Transverse colon (tissue), 4 donors: ENCODE measurements at regions not wholly inside any gene's neighbourhood (a gene's known extent, or its start where the extent isn't known, plus 50 kb on each side); places are given as distances from the start of the nearest gene placed in this dataset.

Experiments used
- DNase-seq: peaks from one replicate; pipeline ENCODE4 v3.0.0-alpha.2; 2019
- H3K27ac ChIP-seq, 4 donors: fragments of 200-600 bp; sonication (generic); 2 replicates each; pipeline ENCODE4 v1.5.1; 2016 to 2018; ENCODE audit warnings: inconsistent platforms in 4 of 4
- H3K27me3 ChIP-seq: fragments of 200-600 bp; sonication (generic); 2 replicates; pipeline ENCODE4 v1.5.1; 2017; ENCODE audit warnings: inconsistent platforms
- H3K36me3 ChIP-seq, 4 donors: fragments of 200-600 bp; sonication (generic); 2 replicates each; pipeline ENCODE4 v1.5.1; 2017 to 2019; ENCODE audit warnings: inconsistent platforms in 4 of 4
- H3K4me1 ChIP-seq, 4 donors: fragments of 200-600 bp; sonication (generic); 2 replicates each; pipeline ENCODE4 v1.5.1; 2017 to 2020; ENCODE audit warnings: inconsistent platforms in 4 of 4
- H3K4me3 ChIP-seq, 4 donors: fragments of 200-600 bp; sonication (generic); 1 replicate in 1 of 4; 2 replicates in 3 of 4; pipeline versions ENCODE4 v1.5.1 to v1.6.1; 2017 to 2019; ENCODE audit warnings: inconsistent platforms in 4 of 4
- H3K9me3 ChIP-seq, 2 donors: fragments of 200-600 bp; sonication (generic); 2 replicates each; pipeline ENCODE4 v1.5.1; 2017 to 2019; ENCODE audit warnings: inconsistent platforms in 2 of 2
- EP300 ChIP-seq: sonication (generic); formaldehyde crosslinking; IDR thresholded peaks from one replicate; pipeline ENCODE4 v1.6.1; 2017; ENCODE audit warnings: antibody characterized with exemption, low read depth
- POLR2A ChIP-seq: fragments of 450-650 bp; IDR thresholded peaks from one replicate; pipeline ENCODE4 v1.6.1; 2016; ENCODE audit warnings: antibody characterized with exemption, mild to moderate bottlenecking, moderate library complexity
- POLR2AphosphoS5 ChIP-seq, 3 donors: sonication (generic); formaldehyde crosslinking; IDR thresholded peaks; one replicate each; pipeline ENCODE4 v1.6.1; 2016; ENCODE audit warnings: antibody characterized with exemption in 3 of 3
- WGBS, 2 donors: methylation state at CpG; one replicate each; pipeline ENCODE4 v1.1.5; 2018; ENCODE audit warnings: low coverage in 1 of 2; 5-methylcytosine and 5-hydroxymethylcytosine counted together
- in situ Hi-C, 4 donors: fragments of 200-750 bp; cut with MboI; loops; one replicate each; pipeline versions ENCODE4 v1.15.0 to v1.15.1; 2017; ENCODE audit warnings: low sequenced_read_pairs in 3 of 4, low pct_ligation_motif_present in 1 of 4, low pct_unique_long_range_greater_than_20kb in 1 of 4
- intact Hi-C: fragments of 100-400 bp; cut with DNase I; formaldehyde crosslinking; loops from one replicate; pipeline ENCODE4 v1.15.1; 2023; ENCODE audit warnings: low total_unique reads
- TF ChIP-seq, protein P1 (sequence below), 5 experiments: fragments of 200-600 bp in 3 of 5; fragments of 450-650 bp in 2 of 5; sonication (generic) in 3 of 5; IDR thresholded peaks; 1 replicate in 2 of 5; 2 replicates in 3 of 5; pipeline ENCODE4 v1.5.1; 2016 to 2017; ENCODE audit warnings: antibody characterized with exemption in 5 of 5, inconsistent platforms in 3 of 5, mild to moderate bottlenecking in 2 of 5, moderate library complexity in 1 of 5

DNA sequence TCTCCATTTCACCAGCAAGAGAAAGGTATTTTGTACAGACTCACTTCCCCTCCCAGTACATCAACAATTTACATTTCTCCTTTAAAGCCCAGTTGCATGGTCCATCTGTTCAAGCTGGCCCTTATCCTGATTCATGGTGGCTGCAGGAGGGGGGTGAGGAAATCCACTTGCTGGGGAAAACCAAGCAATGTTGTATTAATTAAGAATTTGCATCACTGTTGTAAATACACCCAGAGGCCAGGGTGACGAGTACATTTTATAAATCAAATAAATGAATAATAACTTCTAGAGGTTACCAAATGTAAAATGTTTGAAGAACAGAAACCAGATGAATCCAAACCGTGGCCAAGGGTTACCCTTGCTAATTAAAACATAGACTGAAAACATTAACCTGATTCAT is 395.9 kb upstream of the INTU start:
- Histone ChIP-seq H3K9me3 (no peaks in the 10 kb centered on the region), H3K27ac (no peak overlapping the region), H3K27me3 (no peaks in the 10 kb centered on the region), H3K4me3 (no peak overlapping the region), H3K4me1 (no peaks in the 10 kb centered on the region), H3K36me3 (no peaks in the 10 kb centered on the region)
- DNase-seq, result no peak
- in situ Hi-C loops, result no loop called here
- intact Hi-C loops, result no loop called here
- WGBS, 2 donors, result 46 to 52% methylated on average over 2 of the region's 2 CpGs
- TF ChIP-seq, protein P1, sequence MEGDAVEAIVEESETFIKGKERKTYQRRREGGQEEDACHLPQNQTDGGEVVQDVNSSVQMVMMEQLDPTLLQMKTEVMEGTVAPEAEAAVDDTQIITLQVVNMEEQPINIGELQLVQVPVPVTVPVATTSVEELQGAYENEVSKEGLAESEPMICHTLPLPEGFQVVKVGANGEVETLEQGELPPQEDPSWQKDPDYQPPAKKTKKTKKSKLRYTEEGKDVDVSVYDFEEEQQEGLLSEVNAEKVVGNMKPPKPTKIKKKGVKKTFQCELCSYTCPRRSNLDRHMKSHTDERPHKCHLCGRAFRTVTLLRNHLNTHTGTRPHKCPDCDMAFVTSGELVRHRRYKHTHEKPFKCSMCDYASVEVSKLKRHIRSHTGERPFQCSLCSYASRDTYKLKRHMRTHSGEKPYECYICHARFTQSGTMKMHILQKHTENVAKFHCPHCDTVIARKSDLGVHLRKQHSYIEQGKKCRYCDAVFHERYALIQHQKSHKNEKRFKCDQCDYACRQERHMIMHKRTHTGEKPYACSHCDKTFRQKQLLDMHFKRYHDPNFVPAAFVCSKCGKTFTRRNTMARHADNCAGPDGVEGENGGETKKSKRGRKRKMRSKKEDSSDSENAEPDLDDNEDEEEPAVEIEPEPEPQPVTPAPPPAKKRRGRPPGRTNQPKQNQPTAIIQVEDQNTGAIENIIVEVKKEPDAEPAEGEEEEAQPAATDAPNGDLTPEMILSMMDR (IDR thresholded peaks at IDR 0.05), result no peak

DNA sequence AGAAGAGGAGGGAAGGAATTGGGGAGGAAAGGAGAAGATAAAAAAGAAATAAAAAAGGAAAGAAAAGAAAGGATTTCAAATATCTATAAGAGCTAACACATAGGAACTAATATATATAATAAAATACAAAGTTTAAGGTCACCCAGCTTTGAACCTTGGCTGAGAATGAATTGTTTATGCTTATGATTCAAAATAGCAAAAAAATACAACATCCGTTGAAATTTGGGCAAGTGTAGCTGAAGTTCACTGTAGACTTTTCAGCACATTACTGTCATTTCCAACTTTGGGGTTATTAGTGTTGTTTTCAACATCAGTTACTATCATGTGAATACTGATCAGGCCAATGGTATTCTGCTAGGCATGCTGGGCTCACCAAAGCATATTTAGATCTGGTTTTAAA is 395.2 kb upstream of the INTU start:
- no peak for DNase-seq
- in situ Hi-C loops, result no loop called here
- no peak overlapping the region for H3K4me3 ChIP-seq

DNA sequence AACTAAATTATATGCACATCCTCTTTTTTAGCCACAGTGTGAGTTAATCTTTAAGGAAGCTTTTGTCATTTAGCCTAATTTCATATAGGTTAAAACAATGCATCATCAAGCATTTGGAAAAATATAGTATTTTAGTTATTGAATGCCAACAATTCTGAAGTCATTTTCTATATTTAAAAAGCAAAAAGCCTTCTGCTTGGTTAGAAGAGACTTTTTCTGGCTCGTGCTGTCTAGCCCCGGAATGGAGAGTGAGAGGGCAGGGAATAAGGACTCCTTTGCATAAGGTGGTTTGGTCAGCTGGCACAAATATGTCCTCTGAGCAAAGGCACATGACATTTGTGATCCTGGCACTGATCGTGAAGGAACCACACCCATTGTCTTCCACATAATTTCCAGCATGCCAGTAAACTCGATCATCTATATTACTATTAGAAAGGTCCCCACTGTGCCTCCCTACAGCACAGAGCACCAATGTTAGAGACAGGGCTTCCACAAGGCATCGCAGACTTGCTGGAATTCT is 393.7 kb upstream of the INTU start:
- in situ Hi-C loops, result no loop called here
- Histone ChIP-seq H3K4me1 (no peaks in the 10 kb centered on the region), H3K36me3 (no peaks in the 10 kb centered on the region), H3K4me3 (no peak overlapping the region), H3K27me3 (no peaks in the 10 kb centered on the region), H3K27ac (no peak overlapping the region), H3K9me3 (no peaks in the 10 kb centered on the region)
- DNase-seq, result no peak
- intact Hi-C loops, result no loop called here
- TF ChIP-seq POLR2AphosphoS5 (IDR thresholded peaks at IDR 0.05) (no peak), POLR2A (no peak), EP300 (no peak)
- TF ChIP-seq, protein P1 (IDR thresholded peaks at IDR 0.05), result no peak
- 44 to 78% methylated on average over 5 of the region's 5 CpGs for WGBS, 2 donors

More for the DNA sequence above, 395.2 kb upstream of the INTU start:
- Histone ChIP-seq H3K4me1 (no peaks in the 10 kb centered on the region), H3K9me3 (no peaks in the 10 kb centered on the region), H3K36me3 (no peaks in the 10 kb centered on the region), H3K27me3 (no peaks in the 10 kb centered on the region), H3K27ac (no peak overlapping the region)
- TF ChIP-seq POLR2AphosphoS5 (IDR thresholded peaks at IDR 0.05) (no peak), EP300 (no peak), POLR2A (no peak)
- TF ChIP-seq, protein P1 (IDR thresholded peaks at IDR 0.05), result no peak
- intact Hi-C loops, result no loop called here
- 64 to 84% methylated on average over 1 of the region's 1 CpG for WGBS, 2 donors

DNA sequence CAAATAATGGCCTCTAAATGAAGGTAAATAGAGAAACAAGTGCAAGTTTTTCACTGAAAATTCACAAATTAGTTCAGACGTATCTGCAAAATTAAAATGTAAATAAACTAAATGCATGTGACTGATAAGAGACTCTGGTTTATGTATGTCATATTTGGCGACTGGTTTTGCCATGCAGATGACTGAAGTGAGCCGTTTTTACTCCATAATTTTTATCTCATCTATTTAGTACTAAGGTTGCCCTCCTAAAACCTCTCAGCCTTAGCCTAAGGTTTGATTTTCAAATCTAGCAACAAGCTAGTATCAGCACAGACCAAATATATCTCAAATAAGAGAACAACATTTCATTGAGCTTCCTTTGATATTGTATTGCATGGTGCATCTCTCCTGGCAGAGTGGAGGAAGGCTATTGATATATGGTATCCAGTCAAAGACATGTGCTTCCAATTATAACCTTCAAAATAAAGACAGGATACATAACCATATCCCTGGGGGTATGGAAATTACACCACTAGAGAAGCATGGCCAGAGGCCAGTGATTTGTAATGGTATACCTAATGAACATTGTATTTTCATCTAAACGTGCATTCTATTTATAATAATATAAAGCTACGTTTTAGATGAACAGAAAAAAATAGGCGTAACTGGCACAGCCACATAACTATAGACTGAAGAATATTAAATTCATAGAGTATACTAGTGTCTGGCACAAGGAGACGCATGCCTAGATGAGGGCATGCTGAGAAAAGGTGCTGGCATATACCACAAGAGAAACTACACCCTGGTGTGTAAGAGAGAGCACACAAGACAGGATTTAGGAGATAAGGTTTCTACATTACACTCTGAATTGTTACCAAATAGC is 392.6 kb upstream of the INTU start:
- WGBS, 2 donors, result 79 to 82% methylated on average over 7 of the region's 7 CpGs
- TF ChIP-seq POLR2AphosphoS5 (IDR thresholded peaks at IDR 0.05), result no peak
- TF ChIP-seq, protein P1 (IDR thresholded peaks at IDR 0.05), result no peak
- TF ChIP-seq POLR2A, result no peak
- no peak for TF ChIP-seq EP300

More for the DNA sequence above, 392.6 kb upstream of the INTU start:
- H3K27me3 ChIP-seq, result no peaks in the 10 kb centered on the region
- H3K36me3 ChIP-seq, result no peaks in the 10 kb centered on the region
- H3K9me3 ChIP-seq, result no peaks in the 10 kb centered on the region
- H3K4me1 ChIP-seq, result no peaks in the 10 kb centered on the region
- no peak overlapping the region for H3K4me3 ChIP-seq
- no peak for DNase-seq
- no peak overlapping the region for H3K27ac ChIP-seq
- in situ Hi-C loops, result no loop called here
- intact Hi-C loops, result no loop called here
